Bone marrow (tissue), 2 donors: ENCODE measurements at regions not wholly inside any gene's neighbourhood (a gene's known extent, or its start where the extent isn't known, plus 50 kb on each side); places are given as distances from the start of the nearest gene placed in this dataset.

Experiments used
- DNase-seq, 2 donors: peaks; one replicate each; lab custom pipeline; 2025; lab: John Stamatoyannopoulos, UW

DNA sequence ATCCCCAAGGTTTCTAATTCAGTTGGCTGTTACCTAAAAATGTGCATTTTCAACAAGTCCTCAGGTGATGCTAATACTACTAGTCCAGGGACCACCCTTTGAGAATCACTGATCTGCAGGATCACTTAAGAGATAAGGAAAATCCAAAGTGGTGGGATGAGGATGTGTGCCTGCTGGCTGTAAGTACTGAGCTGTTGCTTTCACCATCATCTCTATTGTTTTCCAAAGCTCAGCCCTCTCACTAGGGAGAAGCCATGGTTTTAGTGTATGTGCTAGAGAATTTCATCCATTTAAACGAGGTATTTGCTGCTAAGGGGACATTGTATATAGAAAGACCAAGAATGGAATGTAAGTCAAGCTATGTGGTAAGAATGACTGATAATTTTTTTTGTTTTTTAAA, 202.3 kb downstream of the KIF21A start:
- DNase-seq, result no peak

DNA sequence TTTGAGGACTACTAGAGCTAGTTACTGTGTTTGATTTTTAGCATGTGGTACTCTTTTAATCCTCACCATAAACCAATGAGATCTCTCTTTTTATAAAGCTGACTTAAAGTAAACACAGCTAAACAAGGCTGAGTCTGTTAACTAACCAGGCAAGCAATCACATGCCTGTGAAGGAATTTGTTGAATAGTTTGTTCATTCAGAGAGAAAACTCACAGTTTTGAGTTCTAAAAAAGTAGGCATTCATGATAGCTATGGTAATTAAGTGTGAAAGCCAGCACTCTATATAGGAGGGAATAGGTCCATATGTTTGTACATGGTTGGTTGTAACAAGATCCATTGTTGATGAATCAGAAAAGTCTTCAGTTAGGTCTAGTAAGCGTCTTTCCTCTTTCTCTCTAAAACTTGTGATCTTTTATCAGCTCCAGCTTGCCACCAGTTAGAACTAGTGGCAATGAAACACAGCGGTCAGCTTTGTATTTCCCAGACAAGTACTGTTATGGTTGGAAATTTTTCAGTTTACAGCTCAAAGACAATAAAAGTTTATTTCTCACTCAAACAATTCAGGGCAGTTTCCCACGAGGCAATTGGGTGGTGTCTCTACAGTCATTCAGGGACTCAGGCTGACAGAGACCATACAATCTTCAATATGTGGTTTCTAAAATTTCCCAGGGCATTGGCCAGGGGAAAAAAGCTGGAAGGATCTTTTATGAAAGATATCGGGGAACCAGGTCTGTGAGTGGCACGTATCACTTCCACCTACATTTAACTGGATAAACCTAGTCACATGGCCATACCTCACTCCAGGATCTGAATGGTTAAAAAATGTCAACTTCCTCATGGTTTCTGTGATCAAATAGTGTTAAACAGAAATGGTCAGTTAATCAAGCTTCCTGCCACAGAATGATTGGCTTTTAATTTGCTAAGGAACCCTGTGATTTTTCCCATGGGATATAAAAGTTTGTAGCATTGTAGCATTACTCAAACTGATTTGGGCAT, 203.1 kb downstream of the KIF21A start:
- no peak for DNase-seq

DNA sequence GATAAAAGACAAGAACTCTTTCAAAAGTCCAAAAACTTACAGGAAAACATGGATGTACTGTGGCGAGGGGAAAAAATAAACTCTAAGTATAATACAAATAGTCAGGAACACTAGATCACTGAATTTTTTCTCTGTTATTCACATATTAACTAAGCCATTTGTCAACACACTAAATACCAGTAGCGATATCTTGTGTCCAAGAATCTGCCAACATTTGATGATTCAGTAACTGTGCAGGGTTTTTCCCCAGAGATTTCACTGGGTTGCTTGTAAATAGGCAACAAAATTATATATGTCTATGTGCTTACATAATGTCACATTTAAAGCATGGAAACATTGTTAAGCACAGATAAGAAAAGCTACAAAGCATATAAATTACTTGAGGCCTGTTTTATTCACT, 205.9 kb downstream of the KIF21A start:
- no peak for DNase-seq

DNA sequence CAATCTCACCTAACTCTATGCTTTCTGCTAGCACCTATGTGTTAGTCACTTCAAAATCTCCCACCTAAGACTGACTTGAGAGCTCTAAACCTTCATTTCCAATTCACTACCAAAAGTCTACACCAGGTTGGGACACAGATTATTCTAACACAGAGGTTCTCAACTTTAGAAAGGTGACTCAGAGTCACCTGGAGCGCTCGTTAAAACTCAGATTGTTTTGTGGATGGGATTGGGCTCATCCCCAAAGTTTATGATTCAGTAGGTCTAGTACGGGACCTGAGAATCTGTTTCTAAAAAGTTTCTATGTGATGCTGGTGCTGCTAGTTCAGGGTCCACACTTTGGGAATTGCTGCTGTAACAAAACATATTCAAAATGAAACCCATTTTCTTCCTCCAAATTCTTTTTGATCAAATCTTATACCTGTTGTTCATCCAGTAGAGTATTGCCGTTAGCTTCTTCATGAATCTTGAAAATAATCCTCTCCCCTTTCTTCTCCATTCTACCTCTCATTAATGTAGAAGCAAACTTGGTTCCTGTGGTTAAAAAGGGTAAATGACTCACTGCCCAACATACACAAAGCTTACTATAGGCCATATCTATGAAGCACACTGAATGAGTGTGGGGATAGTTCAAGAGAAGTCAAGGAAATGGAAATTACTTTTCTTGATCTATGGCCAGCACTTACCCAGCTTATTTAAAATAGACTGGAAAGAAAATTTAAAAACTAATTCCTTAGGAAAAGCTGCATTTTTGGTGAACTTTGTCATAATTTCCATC, 206.7 kb downstream of the KIF21A start:
- no peak for DNase-seq

DNA sequence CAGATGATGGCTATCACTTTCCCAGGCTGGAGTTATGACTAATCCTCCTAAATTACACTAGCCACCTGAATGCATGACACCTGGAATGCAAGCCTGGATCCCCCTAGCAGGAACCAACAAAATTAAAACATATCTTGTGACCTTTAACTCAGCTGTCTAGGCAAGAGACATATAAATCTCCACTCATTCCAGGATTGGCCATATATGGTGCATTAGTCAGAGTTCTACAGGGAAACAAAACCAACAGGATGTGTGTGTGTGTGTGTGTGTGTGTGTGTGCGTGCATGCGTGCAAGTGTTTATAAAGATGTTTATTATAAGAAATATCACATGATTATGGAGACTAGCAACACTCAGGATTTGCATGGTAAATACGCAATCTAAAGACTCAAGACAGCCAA, 212.8 kb downstream of the KIF21A start:
- no peak for DNase-seq

DNA sequence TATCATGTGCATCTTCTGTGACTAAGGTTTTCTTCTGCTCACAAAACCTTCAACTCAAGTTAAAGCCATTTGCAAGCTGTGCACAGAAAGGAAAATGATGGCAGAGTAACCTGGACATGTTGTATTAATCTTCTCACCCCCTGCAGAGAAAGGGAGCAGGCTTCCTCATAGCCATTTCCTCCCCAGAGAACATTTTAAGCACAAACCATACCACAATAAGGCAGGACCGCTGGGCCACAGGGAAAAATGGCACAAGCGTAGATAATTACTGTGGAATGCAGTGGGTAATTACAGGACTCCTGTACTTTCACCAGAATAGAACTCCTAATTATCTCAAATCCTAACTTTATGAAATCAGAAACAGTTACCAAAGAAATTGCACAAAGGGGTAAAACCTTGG, 215.7 kb downstream of the KIF21A start:
- DNase-seq, result no peak

DNA sequence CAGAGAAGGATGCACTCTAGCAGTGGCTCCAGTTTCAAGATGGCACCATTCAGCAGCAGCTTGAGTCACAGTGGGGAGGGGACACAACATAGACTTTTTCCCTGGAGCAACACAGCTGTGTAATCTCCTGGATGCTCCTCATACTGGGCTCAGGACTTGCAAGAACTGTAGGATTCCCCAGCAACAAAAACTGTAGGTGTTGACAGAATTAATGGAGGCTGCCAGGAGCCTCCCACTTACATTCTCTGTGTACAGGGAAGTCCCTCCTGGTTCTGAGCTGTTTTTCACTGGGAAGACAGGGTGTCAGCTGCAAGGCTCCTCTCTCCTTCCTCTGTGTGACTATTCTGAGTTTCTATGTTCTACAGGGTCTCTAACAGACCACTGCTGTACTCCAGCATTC, 217.9 kb downstream of the KIF21A start:
- no peak for DNase-seq

DNA sequence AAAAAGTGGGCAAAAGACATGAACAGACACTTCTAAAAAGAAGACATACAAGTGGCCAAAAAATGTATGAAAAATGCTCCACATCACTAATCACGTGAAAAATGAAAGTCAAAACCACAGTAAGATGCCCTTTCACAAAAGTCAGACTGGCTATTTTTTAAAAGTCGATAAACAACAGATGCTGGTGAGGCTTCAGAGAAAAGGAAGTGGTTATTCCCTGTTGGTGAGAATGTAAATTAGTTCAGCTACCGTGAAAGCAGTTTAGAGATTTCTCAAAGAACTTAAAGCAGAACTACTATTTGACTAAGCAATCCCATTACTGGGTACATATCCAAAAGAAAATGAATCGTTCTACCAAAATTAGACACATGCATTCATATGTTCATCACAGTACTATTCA, 237.0 kb downstream of the KIF21A start:
- no peak for DNase-seq

DNA sequence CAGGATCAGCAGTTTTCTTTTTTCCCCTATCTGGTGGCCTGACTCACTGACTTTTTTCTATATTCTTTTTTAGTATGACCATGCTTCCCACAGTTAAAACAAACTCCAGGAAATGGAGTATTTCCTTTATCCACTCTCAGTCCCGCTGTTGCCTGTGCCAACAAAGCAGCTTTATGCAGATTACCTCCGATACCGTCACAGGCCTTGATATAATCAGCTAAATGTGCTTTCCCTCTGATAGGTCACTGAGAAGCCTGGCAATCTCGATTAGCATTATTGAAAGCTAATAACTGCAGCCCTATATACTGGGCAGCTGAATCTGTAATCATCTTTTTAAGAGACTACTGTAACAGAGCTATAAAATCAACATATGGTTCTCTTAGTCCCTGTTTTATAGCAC, 243.6 kb downstream of the KIF21A start:
- no peak for DNase-seq

DNA sequence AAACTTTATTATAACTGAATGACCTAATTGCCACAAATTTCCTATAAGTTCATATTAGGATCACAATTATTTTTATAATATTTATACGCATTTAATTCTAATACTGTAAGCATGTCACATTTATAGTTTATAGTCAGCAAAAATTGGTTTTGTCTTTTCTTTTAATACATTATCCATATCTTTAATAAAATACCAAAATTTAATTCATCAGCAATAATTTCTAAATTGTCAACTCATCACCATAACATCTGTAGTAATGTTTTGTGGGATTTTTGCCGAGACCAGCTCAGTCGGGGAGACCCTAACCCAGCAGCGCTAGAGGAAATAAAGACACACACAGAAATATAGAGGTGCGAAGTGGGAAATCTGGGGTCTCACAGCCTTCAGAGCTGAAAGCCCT, 254.2 kb downstream of the KIF21A start:
- DNase-seq, result no peak

DNA sequence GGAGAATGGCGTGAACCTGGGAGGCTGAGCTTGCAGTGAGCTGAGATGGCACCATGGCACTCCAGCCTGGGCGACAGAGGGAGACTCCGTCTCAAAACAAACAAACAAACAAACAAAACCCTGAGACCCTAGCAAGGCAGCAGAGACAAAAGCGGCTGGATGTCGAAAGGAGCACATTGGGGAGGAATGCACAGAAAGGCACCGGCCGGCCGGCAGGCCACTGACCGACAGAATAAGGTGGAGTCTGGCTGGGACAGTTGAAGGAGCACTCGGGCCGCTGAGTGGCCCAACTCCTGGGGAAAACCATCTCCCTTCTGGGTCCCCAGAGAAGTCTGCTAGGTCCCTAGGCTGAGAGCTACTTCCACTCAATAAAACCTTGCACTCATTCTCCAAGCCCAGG, 256.2 kb downstream of the KIF21A start:
- no peak for DNase-seq

DNA sequence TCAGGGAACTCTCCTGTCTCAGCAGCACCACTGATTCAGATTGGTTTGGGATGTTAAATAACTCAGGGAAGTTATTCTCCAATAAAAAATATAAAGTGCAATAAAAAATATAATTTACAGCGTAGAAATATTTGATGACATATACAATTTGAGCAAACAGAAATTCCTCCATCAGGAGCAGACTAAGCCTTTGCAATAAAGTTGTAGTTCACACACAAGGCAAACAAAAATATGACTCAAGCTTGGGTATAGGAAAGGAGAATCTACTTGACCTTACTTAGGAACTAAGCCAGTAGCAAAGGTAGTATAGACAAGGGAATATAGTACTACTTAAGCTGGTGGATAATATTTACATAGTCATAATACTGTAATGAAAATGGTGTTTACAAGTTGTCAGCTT, 264.1 kb downstream of the KIF21A start:
- no peak for DNase-seq

DNA sequence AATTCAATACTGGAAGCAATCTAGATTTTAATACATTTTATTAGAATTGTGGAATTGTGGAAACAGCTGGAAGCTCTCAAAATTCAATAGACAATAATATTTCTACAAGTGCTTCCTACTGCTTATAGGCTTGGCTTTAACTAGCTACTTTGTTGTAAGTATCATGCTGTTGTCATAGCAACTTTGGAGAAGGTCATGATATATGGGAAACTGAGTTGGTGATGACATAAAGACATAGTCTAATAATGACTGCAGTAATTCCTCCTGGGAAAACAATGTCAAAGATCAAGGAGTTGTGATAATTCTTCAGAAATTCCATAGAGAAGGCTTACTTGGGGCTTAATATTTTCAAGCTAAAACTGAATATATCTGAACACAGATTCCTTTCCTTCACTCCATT, 266.6 kb downstream of the KIF21A start:
- no peak for DNase-seq

DNA sequence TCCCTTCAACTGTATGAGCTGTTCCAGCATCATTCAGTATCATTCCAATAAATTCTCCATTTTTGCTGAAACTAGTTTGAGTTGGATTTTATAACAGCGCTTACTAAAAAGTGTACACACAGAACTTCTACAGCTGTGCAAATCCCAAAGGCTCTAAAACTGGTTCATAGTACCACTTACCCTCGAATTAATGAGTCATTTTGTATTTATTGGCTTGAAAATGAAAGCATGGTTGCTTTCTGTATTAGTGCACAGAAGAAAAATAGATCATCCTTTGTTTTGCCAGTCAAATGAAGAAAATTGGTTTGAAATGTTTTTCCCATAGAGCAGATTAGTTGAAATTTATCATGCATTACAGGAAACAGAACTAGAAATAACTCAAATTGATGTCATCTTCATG, 268.3 kb upstream of the CPNE8 start:
- DNase-seq, result no peak

DNA sequence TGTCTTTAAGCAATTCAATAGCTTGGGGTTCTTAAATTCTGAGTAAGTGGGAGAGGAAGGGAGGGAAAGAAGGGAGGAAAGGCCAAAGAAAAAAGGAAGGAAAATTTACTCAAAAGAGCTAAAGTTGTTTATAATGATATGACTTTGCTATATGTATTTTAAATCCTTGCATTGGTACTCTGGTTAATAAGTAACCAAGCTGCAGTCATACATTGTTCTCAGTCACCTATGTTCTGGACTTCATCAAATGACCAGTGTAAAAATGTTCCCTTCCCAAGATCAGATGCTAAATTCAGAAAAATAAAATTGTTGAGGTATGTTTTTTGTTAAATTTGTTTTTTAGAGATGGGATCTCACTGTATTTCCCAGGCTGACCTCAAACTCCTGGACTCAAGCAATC, 259.9 kb upstream of the CPNE8 start:
- no peak for DNase-seq

DNA sequence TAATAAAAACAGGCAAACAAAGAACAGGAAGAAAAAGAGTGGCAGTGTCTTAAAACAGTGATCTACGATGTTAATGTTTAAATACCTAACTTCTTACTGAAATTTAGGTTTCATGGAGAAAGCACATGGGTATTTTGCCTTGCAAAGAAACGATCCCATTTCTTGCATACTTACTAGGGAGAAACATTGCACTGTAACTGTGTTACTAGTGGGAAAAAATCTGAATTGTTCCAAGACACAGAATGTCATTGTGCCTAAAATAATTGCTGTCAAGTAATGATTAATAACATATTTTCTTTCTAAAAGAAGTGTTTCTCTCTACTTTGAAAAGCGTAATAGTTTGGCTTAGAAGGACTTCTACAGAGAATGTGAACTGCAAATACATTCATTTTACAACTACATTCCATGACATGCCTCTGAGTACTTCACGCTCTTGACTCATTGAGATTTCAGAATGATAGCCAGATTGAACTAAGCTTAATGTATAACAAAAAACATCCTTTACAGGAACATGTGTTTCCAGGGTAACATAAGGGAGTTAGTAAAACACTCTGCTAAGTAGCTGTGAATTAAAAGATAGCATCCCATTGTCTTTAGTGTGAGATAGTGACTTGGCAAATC, 256.2 kb upstream of the CPNE8 start:
- DNase-seq, result no peak

DNA sequence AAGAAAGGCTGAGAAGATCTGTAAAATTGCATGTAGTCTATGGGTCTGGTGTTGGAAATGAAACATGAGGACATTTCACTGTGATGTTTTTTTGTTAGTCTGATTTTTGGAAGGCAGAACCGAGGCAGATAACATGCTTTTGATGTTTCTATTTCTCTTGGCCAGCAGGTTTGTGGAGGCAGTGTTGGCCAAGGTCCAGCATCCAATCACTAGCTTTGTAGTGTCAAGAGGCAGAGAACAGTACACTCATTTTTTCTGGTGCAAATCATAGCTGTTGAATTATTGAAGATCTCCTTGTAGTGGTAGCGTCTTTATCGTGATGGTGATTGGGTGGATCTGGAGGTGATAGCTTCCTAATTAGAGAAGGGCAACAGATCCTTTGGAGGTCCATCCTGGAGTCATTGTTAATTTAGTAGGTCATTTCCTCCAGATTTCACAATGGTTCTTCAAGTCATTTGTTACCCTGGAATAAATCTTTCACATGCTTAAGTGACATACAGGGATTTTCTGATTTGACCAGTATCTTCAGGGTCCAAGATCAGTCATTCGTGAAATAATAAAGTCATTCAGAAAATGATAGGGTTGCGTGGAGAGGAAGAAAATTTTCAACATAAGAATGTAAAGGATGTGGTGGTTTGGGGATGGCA, 252.4 kb upstream of the CPNE8 start:
- DNase-seq, result no peak

DNA sequence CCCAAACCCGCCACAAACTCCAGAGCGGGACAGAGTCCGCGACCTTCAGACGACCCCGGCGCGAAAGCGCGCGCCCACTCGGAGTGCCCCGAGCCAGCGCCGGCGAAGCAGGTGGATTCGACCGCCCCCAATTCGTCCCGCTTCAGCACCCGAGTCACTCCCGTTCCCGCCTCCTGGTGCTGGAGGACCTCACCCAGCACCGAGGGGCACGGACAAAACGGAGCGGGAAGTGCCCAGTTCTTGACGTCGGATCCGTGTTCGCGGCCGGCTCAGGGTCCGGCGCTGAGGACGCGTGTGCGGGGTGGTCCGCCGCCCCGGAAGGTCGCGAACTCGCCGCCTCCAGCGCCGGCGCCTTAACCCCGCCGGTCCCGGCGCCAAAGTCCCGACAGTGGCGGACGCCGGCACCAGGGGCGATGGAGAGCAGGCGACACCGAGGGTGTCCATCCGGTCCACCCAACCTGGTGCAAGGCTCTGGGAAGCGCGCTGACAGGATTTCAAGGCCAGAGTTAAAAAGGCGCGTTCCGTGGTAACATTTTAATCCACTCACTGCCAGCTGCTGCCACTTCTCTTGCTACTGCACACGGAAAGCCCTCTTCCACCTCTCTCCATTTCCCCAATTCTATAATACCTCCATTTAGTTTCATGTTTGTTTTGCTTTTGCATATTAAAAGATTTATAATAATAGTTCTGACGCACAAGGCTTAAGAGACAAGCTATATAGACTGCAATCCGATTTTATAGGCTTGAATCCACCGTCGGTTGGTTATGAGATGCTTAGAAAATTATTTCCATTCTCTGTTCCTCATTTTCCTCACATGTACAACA, 240.0 kb upstream of the CPNE8 start:
- no peak for DNase-seq

DNA sequence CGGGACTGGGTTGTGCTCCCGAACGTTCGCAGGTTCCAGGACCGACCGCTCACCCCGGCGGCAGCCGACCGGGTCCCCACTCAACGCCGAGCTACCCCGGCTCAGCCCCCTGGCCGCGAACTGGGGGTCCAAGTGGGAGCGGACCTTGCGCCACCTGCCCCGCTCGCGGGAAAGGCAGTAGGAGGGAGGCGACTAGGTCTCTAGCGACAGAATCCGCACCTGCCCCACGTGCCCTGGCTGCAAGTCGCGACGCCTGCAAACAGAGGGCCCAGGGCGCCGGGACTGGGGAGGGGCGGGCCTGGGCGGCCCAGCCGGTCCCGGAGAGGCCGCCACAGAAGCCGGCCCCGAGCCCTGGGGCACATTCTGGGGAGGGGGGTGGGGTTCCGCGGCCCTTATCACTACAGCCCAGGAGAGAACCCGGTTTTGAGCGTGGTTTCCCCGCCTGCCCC, 239.2 kb upstream of the CPNE8 start:
- no peak for DNase-seq

DNA sequence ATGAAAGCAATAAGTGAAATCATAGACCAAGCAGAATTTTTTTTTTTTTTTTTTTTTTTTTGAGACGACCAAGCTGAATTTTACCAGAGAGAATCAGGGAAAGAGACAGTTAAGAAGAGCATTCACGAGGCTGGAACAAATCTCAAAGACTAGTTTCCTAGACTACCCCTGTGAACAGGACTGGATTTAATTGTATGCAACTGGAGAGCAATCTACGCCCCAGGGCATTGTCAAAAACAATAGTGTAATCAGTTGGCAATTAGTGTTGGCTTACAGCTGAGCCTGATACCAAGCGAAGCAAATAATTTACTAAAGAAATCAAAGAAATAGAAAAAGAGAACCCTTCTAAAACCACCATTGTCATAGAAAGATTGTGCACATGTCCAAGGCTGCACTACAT, 232.9 kb upstream of the CPNE8 start:
- DNase-seq, result no peak

DNA sequence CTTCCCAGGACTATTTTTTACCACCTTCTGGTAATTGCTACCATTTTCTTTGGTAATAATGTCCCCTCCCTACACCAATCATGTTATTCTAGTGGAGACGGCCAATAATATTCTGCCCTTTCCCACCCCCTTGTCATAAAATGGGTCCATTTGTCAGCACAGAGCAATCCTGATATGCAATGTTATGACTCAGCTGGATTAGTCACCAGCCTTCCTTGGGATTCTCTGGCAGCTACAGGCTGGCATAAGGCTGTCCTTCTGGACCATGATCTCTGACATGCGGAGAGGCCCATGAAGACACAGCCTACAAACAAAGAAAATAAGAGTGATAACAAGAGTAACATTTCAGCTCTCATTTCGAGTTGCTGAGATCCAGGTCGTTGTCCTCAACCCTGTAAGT, 222.0 kb upstream of the CPNE8 start:
- no peak for DNase-seq
